LHCN-M2 (cell line): ENCODE measurements at regions not wholly inside any gene's neighbourhood (a gene's known extent, or its start where the extent isn't known, plus 50 kb on each side); places are given as distances from the start of the nearest gene placed in this dataset.

ENCODE experiments used
- DNase-seq: peaks from one replicate; pipeline ENCODE4 v3.0.0-alpha.2; 2012; ENCODE audit warnings: low read depth

GRCh38 chr2:42108852-42109251 lies 60.3 kb upstream of the EML4 start:
- no peak for DNase-seq

- no peak for DNase-seq
Measured at GRCh38 chr2:42109959-42110640, 59.1 kb upstream of the EML4 start.

GRCh38 chr2:42110641-42111322 lies 58.4 kb upstream of the EML4 start:
- DNase-seq: no peak

GRCh38 chr2:42112418-42112817 lies 56.7 kb upstream of the EML4 start:
- no peak for DNase-seq

GRCh38 chr2:42113452-42113851 lies 55.7 kb upstream of the EML4 start:
- no peak for DNase-seq

GRCh38 chr2:42114091-42114490 lies 55.1 kb upstream of the EML4 start:
- no peak for DNase-seq

GRCh38 chr2:42115588-42115987 lies 53.6 kb upstream of the EML4 start:
- no peak for DNase-seq

- peak; percentile 73 for DNase-seq
Measured at GRCh38 chr2:42116195-42117181, 52.7 kb upstream of the EML4 start.

GRCh38 chr2:42117182-42117579 lies 52.0 kb upstream of the EML4 start:
- no peak for DNase-seq

- DNase-seq: peak; percentile 92
Measured at GRCh38 chr2:42117923-42118753, 51.0 kb upstream of the EML4 start.

GRCh38 chr2:42118754-42119569 lies 50.2 kb upstream of the EML4 start:
- DNase-seq: no peak
